ENCODE measurements at regions not wholly inside any gene's neighbourhood (a gene's known extent, or its start where the extent isn't known, plus 50 kb on each side); places are given as distances from the start of the nearest gene placed in this dataset.
"Not testable (repeated sequence)": the region's sequence is repeated elsewhere in the genome, so short reads cannot be mapped to it uniquely, and the experiment has no call there.

- not testable (repeated sequence) for TF ChIP-seq EZH2 (IDR thresholded peaks at IDR 0.05; ENCODE audit: borderline replicate concordance, low read length); CTCF (IDR thresholded peaks at IDR 0.05; ENCODE audit: low read length)
These were observed 201.6 kb downstream of the BANP start for GRCh38 chr16:88152879-88153278.

All from OCI-LY1 (cell line).